Activated CD4-positive, alpha-beta T cell treated with anti-CD3 and anti-CD28 coated beads for 48 hours (primary cell): ENCODE measurements at regions not wholly inside any gene's neighbourhood (a gene's known extent, or its start where the extent isn't known, plus 50 kb on each side); places are given as distances from the start of the nearest gene placed in this dataset.

Source experiments
- DNase-seq: peaks from one replicate; pipeline ENCODE4 v3.0.0-alpha.2; 2020

DNA sequence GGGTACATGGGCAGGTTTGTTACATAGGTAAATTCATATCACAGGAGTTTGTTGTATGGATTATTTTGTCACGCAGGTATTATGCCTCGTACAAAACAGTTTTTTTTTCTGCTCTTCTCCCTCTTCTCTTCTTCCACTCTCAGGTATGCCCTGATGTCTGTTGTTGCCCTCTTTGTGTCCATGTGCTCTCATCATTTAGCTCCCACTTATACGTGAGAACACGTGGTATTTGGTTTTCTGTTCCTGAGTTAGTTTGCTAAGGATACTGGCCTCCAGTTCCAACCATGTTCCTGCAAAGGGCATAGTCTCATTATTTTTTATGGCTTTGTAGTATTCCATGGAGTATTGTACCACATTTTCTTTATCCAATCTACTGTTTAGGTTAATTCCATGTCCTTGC is 65.7 kb downstream of the UNC5CL start:
- DNase-seq, result no peak

DNA sequence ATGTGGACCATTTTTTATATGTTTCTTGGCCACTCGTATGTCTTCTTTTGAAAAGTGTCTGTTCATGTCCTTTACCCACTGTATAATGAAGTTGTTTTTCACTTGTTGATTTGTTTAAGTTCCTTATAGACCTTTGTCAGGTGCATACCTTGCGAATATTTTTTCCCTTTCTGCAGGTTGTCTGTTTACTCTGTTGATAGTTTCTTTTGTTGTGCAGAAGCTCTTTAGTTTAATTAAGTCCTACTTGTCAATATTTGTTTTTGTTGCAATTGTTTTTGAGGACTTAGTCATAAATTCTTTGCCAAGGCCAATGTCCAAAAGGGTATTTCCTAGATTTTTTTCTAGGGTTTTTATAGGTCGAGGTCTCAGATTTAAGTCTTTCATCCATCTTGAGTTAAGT is 66.2 kb downstream of the UNC5CL start:
- no peak for DNase-seq

DNA sequence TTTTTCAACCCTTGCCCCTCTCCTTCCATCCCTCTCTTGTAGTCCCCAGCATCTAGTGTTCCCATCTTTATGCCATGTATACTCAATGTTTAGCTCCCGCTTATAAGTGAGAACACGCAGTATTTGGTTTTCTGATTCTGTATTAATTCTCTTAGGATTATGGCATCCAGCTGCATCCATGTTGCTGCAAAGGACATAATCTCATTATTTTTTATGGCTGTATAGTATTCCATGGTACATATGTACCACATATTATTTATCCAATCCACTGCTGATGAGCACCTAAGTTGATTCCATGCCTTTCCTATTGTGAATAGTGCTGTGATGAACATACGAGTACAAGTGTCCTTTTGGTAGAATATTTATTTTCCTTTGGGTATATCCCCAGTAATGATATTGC is 66.8 kb downstream of the UNC5CL start:
- DNase-seq, result no peak

DNA sequence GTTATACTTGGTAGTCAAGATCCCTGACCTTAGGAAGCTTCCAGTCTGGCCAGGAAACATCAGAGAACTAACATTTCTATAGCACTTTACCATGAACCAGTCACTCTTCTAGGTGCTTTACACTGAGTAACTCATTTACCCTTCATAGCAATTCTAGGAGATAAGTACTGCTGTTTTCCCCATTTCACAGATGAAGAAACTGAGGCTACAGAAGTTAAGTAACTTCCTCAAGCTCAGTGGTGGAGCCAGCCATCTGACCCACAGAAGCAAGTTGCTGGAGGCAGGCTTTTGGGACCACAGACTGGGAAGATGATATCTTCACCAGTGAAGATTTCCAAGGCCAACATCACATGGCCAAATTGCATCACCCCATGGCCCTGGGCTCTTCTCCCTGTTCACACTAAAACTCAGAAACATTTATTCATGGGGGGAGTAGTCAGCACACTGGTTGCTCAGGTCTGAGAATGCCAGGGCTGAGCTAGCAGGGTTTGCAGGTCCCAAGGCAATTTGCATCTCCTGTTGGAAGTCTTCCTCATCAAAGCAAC is 70.3 kb downstream of the UNC5CL start:
- no peak for DNase-seq

DNA sequence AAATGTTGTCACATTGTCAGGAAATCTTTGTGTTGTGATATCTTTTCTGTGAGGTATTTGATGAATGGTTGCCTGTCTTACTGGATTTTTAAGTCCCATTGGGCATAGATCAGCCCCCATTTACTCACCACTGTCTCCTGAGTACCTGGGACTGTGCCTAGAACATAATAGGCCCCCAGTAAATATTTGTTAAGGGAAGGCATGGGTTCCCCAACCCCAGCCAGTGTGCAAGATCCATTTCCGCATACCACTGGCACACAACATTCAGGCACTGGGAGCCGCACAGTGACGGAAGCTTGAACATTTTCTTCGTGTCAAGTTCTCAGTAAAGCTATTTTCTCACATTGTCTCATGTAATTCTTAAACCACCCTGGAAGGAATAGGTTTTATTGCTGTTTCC is 72.2 kb downstream of the UNC5CL start:
- DNase-seq, result no peak

DNA sequence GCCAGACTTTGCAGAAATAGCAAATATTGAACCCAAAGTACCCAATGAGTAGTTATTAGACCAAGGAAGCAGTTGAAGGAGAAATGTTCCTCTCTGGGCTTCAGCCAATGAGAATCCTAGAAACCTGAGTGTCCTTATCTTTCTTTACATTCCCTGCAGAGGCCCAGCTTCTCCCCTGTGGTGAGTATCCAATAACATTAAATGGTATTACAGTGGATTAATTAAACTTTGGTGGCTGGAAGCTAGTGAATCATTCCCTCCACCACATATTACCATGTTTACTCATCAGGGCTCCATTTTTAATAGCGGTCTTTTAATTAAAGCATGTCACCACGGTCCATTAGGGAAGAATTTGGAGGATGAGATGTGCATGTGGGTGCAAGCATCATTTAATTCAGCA is 74.0 kb downstream of the UNC5CL start:
- DNase-seq, result no peak

DNA sequence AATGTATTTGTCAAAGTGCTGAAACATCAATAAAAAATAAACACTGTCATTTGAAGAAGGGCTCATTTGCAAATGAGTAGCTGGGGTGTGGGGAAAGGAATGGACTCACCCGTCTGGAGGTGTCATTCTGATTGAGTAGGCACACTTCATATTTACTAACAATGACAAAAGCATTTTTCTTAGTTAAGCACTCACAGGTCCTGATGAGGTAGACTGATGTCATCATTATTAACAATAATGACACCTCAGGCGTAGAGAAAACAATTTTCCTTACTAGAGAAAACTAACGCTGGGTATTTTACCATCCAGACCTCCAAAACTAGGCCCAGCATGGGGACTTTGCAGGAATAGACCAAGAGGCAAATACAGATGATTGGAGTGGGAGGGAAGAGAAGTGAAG is 76.0 kb downstream of the UNC5CL start:
- no peak for DNase-seq

DNA sequence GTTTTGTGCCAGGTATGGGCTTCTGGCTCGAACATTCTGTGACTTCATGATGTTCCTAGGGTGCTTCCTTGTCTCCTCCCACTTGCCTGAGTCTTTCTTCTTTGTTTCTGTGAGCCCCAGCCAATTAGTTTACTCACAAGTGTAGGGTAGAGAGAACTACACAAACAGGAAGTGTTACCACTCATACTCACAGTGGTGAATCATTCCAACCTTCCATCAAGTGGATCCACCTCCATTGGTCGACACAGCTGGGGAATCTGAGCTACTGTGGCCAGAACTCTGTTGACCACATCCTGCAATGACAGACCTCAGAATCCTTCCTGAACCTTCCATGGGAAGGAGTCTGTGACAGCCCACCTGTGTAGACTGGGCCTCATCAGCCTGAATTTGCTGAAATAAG is 76.8 kb downstream of the UNC5CL start:
- DNase-seq, result peak; percentile 25

DNA sequence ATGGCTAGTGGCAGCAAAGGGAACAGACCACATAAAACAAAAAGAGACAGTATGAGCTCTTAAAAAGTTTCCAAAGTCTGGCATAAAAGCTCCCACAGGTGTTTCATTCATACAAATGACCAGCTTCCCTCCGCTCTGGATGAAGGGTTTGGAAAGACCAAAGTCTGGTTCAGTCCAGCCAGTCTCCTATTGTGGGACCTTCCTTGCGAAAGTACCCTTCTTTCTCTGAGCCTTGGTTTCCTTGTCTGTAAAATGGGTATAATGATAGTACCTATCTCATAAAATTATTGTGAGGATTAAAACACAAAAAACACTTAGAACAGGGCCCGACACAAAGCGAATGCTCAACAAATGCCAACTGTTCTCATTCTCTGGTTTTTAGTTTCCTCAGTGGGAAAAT is 77.2 kb downstream of the UNC5CL start:
- DNase-seq, result no peak

DNA sequence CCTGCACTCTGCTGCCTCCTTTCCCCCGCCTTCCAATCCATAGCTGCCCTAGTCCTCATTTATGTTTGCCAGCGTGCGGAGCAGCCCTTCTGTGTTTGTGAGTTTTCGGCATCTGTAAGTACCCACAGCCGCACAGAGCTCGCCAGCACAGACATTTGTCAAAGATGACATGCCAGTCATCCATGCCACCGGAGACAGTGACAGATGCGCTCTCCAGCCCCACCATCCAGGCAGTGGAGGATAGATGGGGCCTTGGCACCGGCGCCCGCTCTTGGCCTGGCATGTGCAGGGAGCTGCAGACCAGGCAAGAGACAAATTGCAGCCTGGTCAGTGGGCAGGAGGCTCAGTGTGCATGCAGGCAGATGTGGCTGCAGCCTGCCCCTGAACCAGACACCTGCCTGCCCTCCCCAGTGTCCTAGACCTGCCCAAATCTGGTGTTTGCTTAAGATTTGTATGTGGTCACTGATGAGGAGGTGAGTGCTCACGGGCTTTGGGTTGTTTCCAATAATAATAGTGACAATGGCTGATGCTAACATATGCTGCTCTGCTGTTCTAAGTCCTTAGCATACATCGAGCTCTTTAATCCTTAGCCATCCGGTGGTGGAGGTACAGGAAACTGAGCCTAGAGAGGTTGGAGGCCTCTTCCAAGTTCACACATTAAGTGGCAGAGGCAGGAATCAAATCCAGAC is 78.1 kb downstream of the UNC5CL start:
- DNase-seq, result no peak

DNA sequence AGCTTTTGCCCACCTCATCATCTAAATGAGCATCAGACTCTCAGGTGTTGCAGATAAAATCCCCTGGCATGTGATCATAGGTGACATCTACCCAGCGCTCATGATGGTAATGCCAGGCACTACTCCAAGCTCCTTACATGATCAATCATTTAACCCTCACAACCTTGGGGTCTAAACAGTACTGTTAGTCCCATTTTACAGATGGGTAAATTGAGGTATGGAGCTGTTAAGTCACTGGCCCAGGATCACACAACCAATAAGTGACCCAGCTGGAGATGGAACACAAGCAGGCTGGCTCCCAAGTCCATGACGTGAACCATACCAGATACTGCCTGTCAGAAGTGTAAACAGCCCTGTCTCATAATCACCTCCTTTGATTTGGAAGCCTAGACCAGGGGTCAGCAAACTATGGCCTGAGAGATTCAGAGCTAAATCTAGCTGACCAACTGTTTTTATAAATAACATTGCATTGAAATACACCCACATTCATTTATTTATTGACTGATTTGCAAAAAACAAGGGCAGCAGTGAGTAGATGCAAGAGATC is 79.2 kb downstream of the UNC5CL start:
- DNase-seq, result no peak

DNA sequence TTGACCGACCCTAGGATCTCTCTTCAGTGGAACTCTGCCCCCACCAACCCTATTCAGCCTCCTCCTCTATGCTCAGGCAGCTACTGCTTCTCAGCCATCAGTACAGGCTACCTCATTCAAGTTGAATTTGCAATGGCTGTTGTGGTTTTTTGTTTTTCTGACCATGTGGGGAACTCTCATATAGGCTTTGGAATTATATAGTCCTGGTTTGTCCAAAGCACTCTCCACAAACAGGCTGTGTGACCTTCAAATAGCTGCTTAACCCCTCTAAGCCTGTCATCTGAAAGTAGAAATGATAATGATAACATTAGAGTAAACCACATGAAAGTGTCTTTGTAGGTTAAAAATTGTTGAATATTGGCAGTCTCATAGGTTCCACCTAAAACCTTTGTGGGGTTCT is 80.3 kb downstream of the UNC5CL start:
- no peak for DNase-seq

DNA sequence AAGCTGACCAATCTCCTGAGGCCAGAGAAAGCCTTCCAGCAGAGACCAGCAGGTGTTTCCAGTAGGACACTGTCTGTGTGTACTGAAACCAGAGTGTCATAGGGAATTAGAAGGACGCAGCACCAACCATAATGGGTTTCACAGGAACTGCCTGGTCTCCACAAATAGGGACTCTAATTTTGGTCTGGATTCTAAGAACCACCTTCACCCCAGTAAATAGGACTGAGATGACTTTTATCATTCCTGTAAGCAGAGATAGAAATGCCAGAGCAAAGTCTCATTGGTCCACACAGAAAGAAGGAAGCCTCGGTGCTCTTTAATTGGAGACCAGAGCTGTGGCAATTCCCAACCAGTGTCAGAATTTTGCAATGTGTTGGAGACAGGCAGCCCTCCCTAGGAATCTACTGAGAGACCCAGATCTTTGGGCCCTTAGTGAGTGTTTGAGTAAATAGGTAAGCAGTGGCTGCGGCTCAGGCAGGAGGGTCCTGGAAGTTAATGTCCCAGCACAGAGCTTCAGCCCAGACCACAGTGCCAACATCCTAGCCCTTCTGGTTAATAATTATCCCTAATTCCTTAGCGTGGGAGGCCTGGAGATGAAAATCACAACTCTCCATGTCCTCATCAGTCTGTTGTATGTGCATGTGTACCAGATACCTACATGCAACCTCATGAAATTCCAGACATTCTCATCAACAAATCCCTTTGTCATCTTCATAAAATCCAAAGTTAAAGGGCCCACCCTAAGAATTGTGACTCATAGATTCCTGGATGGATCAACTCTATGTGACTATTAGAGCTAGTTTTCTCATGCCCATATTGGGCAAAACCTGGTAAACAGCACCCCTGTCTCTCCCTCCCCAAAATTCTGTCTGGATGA is 81.2 kb downstream of the UNC5CL start:
- DNase-seq, result no peak

DNA sequence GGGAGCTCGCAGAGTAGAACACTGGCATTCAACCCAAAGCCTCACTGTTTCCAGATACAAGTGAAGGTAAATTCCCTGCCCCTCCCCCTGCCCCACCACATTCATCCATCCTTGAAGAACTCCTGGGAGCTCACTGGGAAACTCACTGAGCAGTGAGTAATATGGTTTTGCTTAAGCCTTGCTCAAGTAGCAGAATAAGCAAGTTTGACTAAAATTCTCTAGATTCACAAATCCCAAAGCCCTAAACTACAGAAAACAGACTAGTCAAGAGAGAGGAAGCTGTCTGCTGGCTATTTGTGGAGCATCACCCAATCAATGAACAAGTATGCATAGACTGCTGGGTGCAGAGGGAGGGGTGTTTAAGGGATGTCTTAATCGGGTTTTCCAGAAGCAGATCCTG is 82.1 kb downstream of the UNC5CL start:
- DNase-seq, result no peak

DNA sequence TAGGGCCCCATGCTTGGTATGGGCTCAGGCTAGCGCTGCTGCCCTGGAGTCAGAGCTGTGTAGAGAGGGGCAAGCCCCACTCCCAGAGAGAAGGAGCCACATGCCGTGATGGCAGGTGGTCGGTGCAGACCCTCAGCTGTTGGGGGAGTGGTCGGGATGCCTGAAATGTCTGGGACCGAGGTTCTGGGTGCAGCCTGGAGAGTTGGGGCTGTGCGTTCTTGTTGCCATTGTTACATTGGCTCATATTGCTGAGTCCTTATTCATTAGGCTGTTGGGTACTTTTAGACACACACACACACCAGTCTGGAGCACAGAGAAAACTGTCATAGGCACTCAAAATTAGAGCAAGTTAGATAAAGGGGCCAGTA is 83.9 kb downstream of the UNC5CL start:
- DNase-seq, result no peak

DNA sequence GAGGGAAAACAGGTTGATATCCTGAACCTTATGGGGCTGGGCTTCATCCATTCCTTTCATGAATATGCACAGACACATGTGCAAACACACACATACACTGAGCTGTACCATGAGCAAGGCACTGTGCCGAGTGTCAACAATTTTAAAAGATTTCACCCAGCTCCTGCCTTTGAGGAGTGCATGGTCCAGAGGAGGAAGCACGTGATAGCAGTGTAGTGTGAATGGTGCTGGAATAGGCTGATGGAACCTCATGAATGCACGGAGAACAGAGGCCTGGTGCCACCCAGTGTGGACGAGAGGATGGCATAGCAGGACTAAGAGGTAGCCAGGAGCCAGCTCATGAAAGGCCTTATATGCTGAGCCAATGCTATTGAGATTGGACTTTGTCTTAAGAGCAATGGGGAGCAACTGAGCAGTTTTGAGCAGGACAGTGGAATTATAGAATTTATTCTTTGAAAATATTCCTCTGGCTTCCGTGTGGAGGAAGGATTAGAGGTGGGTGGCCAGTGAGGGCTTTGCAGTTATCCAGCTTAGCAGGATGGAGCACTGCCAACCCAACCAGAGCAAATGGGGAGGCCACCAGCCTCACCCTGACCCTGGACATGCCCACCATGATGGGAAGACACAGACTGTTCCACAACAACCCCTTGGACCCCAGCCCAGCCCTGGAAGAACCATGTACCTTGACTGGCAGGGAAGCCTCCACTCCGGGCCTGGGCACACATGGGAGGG is 84.4 kb downstream of the UNC5CL start:
- no peak for DNase-seq

DNA sequence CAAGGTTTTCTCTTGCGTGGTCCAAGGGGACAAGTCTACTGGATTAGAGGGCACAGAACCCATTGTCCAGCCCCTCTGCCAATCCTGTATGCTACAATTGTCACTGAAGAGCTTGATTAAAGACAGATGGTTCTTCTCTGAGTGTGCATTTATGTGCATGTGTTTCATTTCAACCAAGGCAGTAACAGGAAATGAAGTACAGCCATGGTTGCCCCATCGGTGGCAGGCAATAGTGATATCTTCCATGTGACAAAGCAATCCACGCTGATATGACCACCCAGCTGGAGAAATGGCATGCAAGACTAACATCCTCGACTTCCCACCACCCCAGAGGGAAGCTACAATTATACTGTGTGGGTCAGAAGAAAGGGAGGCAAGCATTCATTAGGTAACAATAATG is 85.5 kb downstream of the UNC5CL start:
- DNase-seq, result no peak

DNA sequence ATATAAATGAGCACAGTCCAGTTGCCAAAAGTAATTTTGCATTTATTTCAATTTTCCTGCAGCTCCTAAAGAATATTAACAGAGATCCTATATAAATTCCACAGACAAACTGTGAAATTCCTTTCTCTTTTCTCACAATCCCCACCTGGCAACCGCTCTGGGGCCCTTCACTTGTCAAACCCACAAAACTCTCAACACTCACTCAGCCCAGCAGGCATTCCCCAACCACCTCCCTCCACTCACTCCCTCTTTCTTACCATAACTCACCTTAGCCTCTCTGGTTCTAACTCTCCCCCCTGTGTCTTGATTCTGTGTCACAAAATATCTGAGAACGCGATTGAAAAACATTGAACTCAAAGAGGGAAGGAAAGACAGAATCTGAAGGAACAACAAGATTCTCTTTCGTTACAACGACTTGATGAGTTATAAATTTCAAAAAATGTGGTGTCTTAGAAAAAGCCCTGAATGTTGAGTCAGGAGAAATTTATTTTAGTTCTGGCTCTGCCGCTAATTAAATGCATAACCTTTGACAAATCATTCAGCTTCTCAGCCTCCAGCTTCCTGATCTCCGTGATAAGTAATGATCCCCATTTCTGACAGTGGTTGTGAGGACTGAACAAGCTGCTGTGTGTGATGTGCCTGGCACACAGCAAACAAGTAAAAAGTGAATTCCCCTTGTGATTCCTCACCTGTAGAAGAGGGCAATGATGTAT is 87.9 kb downstream of the UNC5CL start:
- no peak for DNase-seq

DNA sequence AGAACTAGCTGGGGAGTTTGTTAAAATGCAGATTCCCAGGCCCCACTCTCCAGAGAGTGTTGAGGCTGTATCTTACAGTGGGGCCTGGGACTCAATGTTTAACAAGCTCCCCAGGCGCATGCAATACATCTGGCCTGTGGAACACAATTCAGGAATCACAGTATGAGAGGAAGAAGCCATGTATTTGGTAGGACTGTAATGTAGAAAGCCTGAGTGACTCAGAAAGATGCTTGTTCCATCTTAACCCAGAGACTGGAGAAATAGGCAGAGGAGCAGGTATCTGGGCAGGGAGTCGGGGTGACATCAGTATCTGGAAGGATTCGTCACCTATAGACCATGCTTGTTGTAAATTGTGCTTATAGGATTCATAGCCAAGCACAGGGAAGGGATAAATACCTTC is 90.5 kb downstream of the UNC5CL start:
- no peak for DNase-seq

DNA sequence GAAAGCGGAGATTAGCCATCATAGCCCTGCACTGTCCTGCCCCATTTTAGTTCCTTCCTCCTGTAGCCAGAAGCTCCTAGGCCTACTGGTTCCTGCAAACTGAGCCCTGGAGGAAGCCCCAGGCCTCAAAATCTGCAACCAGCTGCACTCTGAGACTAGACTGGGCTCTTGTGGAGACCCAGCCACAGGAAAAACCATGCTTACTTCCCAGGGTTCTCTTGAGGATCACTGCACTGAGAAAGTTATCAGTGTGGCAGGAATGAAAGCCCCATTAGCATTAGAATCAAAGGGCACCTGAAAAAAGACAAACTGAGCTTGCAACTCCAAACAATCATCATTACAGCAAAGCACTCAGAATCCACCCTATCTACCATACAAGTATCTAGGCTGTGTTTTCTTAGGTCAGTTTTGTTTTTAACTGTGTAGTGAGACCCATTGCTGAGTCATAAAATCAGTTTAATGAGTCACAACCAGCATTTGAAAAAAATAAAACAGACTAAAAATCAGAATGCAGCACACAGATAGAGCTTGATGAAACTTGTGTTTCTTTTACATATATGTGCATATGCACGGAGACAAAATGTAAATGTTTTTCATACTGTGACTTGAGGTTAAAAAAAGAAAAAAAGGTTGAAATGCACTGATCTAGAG is 91.0 kb downstream of the UNC5CL start:
- no peak for DNase-seq

DNA sequence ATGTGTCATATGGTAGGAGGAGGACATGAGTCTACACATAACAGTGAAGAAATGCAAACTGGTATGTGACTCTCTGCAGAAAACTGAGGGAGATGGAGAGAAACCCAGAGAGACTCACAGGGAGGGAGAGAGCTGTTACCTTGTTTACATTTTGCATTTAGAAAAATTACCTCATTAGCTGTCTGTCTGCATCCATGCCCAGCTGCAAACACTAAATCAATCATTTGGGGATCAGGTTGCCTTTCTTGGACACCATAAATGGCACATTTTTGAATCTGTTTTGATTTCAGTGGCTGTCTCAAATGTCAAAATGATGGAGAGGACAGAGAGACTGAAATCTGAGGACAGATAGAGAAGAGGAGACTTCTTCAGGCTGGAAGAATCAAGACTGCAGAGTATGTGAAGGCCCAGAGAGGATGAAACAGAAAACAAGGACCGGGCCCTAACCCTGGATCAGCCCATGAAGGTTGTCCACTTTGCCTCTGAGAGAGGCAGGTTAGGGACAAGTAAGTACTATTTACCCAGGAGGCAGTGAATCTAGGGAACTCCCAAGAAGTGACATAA is 92.2 kb downstream of the UNC5CL start:
- DNase-seq, result no peak

DNA sequence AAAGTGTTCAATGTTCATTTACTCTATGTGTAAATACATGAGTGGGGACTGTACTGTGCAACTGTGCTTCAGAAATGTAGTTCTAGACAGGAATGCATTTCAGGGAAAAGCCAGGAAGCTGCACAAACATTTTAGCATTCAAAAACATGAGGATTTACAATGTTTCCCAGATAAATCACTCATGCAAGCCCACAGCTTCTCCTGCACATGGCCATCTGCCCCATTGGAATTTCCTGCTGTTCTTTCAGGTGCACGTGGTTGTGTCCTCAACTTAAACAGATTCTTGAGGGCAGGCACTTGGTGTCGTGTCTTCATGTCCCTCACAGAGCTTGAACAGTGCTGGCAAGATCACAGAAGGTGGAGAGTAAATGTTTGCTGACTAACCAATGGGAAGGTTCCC is 101.5 kb downstream of the UNC5CL start:
- no peak for DNase-seq
